D721Med (cell line): ENCODE measurements at regions not wholly inside any gene's neighbourhood (a gene's known extent, or its start where the extent isn't known, plus 50 kb on each side); places are given as distances from the start of the nearest gene placed in this dataset.
"Not testable (repeated sequence)": the region's sequence is repeated elsewhere in the genome, so short reads cannot be mapped to it uniquely, and the experiment has no call there.

Experiments
- DNase-seq: peaks from one replicate; pipeline ENCODE4 v3.0.0; 2011; ENCODE audit warnings: low spot score; ENCODE audit not compliant: insufficient read length
- FAIRE-seq: peaks from 2 replicates; lab custom pipeline; 2011; peaks lifted over from hg19 to GRCh38; lab: Jason Lieb, UNC
- CTCF ChIP-seq: IDR thresholded peaks from 2 replicates; pipeline ENCODE4 v1.5.1; 2012; ENCODE audit warnings: mild to moderate bottlenecking, control low read depth; ENCODE audit not compliant: insufficient read depth; ENCODE audit errors: missing control alignments

GRCh38 chr12:67486671-67487070 lies 161.9 kb upstream of the DYRK2 start:
- no peak for TF ChIP-seq CTCF
- FAIRE-seq = no peak

GRCh38 chr12:67488349-67488748 lies 160.2 kb upstream of the DYRK2 start:
- FAIRE-seq, DNase-seq: not testable (repeated sequence)

More at GRCh38 chr12:67486671-67487070, 161.9 kb upstream of the DYRK2 start:
- no peak for DNase-seq

DNA sequence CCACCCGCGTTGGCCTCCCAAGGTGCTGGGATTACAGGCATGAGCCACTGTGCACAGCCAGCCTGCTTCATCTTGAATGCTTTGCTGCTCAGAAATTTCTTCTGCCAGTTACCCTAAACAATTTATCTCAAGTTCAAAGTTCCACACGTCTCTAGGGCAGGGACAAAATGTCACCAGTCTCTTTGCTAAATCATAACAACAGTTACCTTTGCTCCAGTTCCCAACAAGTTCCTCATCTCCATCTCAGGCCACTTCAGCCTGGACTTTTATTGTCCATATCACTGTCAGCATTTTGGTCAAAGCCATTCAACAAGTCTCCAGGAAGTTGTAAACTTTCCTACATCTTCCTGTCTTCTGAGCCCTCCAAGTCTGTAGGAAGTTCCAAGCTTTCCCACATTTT lies 159.5 kb upstream of the DYRK2 start:
- TF ChIP-seq CTCF = no peak
- no peak for DNase-seq
- FAIRE-seq = no peak

- DNase-seq (no peak), FAIRE-seq (no peak)
- no peak for TF ChIP-seq CTCF
Measured at GRCh38 chr12:67496581-67496980, 152.0 kb upstream of the DYRK2 start.

DNA sequence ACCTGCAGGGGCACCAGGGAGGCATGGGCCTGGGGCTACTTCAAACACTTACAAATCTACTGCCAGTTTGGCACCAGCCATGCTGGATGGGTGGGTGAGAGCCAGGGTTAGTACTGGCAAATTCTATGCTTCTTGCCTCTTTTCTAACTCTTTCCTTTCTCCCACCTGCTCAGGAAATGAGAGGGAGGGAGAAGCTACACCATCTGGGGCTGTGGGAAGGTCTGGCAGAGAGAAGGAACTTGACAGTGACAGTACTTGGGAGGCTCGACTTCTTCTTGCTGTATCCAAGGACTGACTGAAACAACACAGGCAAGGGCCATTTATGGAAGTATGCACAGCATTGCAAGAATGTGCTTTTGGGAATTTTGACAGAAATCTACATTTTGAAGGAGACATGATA lies 149.6 kb upstream of the DYRK2 start:
- TF ChIP-seq CTCF = no peak
- DNase-seq (no peak), FAIRE-seq (no peak)

DNA sequence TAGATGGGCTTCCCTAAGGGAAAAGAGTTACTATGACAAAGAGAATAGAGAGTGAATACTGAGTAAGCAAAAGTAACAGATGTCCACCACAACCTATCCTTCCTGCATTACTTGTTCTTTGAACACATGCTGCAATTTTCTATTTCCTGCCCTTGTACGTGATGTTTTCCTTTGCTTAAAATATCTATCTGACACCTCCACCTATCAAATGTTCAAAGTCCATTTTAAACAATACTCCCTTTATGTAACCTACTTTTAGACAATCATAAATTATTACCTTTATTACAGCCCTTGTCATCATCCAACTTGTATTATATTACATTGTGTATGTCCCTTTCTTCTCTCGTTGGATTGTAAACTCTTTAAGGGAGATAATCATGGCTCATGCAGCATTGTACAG lies 147.2 kb upstream of the DYRK2 start:
- FAIRE-seq (no peak), DNase-seq (no peak)
- TF ChIP-seq CTCF = no peak

DNA sequence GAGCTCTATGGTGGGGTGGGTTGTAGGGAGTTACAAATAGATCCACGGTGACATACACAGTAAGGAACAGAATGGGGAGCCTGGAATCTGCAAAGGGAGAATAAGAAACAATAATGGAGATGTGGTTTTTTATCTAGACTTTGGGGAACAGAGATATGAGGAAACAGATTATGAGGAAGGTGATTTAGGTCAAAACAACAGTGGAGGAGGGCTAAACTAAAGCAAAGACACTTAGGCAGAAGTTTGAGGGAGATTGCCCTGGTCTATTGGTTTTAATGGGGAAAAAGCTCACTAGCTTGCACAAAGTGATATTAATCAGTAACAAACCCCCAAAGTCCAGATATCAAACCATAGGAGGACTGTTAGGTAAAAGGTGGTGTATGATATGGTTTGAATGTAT lies 144.5 kb upstream of the DYRK2 start:
- no peak for DNase-seq
- no peak for FAIRE-seq
- TF ChIP-seq CTCF = no peak

DNA sequence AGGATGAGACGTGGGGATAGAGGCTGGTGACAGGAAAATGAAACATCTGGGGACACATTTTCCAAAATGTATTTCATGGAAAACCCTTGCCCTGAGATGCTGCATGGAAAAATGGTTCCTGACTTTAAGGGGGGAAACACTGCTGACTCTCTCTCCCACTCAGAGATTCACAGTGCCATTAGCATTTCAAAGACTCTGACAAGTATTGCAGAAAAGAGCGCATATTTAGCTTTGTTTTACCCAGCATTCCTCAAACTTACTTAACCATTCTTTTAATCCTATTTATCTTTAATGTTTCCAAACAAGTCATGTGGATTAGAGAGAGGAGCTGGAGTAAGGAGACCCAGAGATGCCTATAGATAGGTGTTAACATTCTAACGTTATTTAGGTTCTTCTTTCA lies 141.8 kb upstream of the DYRK2 start:
- FAIRE-seq (no peak), DNase-seq (no peak)
- TF ChIP-seq CTCF = no peak
